HG02884 (cell line): ENCODE measurements at regions not wholly inside any gene's neighbourhood (a gene's known extent, or its start where the extent isn't known, plus 50 kb on each side); places are given as distances from the start of the nearest gene placed in this dataset.

Experiments
- ATAC-seq: cut with Tn5 transposase; IDR thresholded peaks from one replicate; pipeline ENCODE4 v1.9.1; 2021; ENCODE audit warnings: mild to moderate bottlenecking, moderate library complexity; ENCODE audit not compliant: unreplicated experiment

GRCh38 chr5:5816960-5817359 lies 394.5 kb downstream of the ICE1 start:
- ATAC-seq: no peak

DNA sequence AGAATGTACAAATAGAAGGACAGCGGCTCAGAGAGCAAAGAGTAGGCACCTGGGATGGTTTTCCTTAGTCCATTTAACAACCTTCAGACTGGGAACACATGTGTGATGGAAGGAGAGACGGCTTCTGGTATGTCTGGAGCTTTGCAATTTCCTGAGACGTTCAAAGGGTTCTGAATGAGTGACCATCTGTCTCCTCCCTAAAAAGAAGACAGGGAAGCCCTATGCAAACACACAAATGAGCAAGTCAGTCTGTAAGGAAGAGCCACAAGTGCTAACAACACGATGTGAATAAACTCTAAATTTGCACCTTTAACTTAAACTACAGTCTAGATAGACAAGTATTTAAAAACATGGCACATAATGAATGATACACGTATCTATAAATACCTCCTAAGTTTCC lies 391.0 kb downstream of the ICE1 start:
- no peak for ATAC-seq

DNA sequence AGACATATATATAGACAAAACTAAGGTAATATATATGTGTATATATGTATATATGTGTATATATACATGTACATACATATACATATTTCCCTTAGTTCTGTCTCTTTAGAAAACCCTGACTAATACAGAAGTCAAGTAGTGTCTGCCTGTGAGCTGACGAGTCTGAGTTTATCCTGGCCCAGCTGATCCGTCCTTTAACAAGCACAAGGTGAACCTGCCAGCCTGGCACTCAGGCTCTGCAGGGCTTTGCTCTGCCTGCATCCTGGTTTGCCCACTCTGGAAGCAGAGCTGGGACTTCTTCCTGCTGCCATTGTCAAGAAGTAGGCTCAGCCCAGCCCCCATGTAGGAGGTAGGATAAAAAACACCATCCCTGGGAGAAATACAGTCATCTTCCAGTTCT lies 388.0 kb downstream of the ICE1 start:
- no peak for ATAC-seq

DNA sequence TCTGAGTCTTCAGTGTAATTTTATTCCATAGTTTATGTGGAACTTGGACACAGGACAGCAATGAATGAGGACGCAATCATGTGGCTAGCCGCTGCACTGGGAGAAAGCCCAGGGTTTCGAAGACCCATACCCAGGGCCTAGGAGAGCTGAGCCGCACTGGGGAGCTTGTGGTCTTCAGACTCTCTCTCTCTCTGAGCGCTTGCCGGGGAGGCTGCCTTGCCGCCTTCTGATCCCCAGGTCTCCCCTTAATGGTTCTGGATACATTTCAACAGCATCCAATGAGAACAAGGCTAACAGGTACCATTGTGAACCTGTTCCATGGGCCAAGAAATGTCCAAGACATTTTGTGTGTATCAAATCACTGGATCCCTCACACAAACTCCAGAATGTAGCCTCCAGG lies 383.4 kb downstream of the ICE1 start:
- no peak for ATAC-seq

- ATAC-seq: no peak
Observed at GRCh38 chr5:5804478-5805233, 382.2 kb downstream of the ICE1 start.

DNA sequence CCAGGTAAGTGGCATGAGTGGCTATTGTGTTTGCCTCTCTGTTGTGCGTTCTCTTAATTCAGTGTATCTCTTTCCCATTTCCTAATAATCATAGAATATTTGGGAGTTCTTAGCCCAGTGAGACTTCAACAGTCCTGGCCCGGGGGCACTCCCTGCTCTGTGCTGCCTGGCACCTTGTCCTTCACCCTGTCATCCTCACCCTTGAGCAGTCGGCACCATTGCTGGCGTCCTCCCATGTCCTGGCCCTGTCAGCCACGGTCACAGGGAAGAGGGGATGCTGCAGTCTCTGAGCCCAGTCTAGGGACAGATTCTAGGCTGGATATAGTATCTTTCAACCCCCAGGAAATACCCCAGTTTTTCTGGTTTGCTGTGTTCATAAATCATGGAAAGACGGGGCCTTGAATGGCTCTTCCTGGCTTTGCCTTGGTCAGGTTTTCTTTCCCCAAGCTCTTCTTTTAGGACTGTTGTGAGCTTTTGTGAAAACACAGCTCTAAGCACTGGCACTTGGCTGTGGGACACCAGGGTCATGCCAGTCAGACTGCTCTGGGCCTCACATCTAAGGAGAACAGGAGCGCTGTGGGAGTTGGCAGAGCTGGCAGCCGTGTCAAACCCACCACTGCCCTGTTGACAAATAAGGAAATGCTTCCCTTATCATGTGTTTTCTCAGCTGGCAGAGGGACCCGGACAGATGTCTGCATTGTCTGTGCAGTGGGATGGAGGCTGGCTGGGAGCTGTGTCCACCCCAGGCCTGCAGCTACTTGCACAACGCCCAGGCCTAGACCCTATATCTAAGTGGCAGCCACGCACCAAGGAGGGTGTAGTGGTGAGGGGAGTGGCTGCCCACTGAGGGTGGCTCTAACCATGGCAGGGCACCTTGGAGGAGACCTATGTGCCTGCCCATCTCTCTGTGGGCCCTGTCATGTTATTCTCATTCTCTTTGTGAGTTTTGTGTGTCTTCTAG lies 378.6 kb downstream of the ICE1 start:
- ATAC-seq: no peak

- ATAC-seq: no peak
Observed at GRCh38 chr5:5799826-5800225, 377.3 kb downstream of the ICE1 start.

DNA sequence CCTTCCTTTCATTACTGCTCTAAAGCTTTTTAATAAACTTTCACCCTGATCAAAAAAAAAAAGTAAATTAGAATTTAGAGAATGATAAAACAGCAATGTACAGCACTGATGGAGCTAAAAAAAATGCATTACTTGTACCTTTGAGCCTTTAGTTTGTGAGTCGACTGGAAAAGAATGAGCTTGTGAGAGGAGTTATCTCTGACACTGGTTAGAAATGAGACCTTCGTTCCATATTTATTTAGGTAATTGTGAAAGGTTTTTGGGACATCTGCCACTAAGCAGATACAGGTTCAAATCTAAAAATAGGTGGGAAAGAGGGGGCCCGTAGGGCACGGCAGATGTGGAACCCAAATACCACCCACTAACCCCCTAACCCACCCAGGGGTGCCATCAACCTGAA lies 376.8 kb downstream of the ICE1 start:
- no peak for ATAC-seq

GRCh38 chr5:5798462-5798861 lies 376.0 kb downstream of the ICE1 start:
- no peak for ATAC-seq

- ATAC-seq: no peak
Observed at GRCh38 chr5:5798041-5798440, 375.6 kb downstream of the ICE1 start.

DNA sequence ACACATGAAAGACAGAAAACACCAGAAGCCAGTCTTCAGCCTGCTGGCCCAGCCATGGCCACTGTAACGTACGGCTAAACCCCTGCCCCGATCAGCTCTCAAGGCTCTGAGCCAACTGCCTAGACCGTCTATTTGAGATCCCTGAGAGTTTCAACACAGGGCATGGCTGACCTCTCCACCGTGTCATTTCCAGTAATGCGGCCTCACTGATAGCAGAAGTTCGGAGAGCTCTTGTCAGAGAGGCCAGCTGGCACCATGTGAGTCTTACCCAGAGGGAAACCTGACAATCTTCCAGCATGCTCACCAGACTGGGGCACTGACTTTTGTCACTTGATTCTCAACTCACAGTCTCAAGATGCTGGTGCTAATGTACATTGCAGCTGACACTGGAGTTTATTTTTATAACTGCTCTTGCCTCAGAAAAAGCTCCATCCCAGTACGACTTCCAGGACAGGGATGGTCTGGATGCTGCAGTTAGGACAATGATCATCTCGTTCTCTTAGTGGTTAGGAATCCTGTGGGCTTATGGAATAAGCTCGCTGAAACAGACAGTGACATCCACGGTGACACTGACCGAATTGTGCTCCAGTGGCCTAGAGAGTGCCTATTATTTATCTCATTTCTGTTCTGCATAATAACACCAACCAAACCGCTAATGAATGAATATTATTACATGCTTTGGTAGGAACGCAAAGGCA lies 372.7 kb downstream of the ICE1 start:
- no peak for ATAC-seq

DNA sequence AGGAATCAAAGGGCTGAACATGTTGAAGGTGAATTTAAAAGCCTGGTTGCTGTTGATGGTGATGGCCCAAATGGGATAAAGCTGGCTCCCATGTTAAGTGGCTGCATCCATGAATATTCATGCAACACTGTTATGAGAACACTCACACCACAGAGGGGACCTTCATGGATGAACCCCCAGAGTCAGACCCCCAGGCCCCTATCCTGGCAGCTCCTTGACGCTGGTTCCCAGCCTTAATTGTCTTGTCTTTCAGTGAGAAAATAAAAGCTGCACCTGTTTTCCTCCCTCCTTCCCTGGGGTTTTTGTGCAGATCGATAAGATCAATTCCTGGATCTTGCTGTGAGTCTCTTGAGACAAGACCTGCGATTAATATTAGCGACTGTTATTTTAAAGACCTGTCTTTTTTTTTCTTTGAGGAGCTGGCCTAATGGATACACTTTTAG lies 371.7 kb downstream of the ICE1 start:
- ATAC-seq: no peak

DNA sequence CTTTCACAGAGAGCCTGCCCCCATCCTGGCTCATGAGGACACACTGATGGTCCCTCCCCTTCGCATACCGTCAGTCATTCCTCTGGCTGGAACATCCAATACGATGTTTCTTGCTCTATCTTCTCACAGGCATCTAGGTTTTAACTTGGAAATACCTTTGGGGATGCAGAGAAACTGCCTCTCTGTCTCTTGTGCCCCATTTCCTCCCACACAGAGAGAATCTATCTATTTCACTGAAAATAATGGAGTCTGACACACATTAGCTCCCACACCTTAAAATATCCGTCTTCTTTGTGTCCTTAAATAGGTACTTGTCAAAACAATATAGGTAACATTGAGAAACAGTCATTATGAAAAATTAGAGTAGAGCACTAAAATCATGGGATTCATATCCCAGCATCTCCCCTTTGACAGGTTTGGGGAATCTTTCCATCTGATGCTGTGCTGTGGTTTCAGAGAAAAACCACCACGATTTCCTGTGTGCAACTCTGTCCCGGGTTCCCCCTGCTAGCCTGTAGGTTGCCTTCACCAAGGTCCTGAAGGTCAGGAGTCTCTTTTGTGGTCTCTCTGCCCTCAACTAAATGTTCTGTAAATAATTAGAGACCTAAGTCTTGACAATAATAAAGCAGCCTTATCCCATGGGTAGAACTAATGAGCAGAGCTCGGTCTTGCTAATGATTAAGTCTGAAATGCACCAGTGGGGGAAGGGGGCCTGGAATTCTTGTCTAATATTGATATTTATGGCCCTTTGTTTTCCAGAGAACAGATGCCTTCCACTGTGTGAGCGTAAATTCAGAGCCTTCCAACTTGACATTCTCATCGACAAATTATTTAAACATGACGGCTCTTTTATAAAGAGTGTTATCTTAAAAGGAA lies 371.0 kb downstream of the ICE1 start:
- ATAC-seq: no peak

GRCh38 chr5:5792106-5792505 lies 369.6 kb downstream of the ICE1 start:
- no peak for ATAC-seq

GRCh38 chr5:5788793-5789192 lies 366.3 kb downstream of the ICE1 start:
- no peak for ATAC-seq

DNA sequence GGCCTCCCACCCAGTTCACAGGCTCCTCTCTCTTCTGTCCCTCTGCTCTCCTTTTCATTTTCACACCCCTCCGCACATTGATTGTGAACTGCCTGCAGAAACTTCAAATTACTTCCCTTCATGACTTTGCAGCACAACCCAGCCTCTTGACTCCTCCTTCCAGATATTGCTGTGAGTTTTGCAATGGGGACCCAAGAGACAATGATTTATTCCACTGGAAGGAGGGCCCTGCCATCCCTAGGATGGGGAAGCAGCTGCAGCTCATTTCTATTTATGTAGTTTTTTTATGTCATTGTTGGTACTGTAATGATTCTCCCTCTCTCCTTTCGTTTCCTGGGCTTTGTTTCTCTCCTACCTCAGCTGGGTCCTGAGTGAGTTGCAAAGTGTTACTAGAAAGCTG lies 364.9 kb downstream of the ICE1 start:
- ATAC-seq: no peak

- ATAC-seq: no peak
Observed at GRCh38 chr5:5784101-5784500, 361.6 kb downstream of the ICE1 start.

DNA sequence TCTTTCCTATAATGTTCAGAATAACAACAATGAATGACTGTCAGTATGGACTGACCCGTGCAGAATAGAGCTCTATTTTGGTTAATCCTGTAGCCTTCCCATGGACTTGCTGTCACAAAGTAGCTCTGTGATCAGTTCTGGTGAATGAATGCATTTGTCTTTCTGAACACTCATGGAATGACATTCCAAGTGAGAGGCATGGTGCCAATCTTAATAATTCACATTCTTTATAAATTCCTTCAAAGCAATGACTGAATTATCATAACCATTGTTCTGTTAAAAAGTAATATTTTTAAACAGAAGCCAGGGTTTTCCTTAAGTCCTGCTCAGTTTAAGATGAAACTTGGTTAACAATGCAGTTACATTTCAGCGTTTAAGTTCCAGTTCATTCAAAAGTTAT lies 360.5 kb downstream of the ICE1 start:
- no peak for ATAC-seq

- no peak for ATAC-seq
Observed at GRCh38 chr5:5782402-5782801, 359.9 kb downstream of the ICE1 start.

GRCh38 chr5:5781335-5781734 lies 358.9 kb downstream of the ICE1 start:
- ATAC-seq: no peak
